HG03442 (cell line): ENCODE measurements at regions not wholly inside any gene's neighbourhood (a gene's known extent, or its start where the extent isn't known, plus 50 kb on each side); places are given as distances from the start of the nearest gene placed in this dataset.
"Not testable (repeated sequence)": the region's sequence is repeated elsewhere in the genome, so short reads cannot be mapped to it uniquely, and the experiment has no call there.

Experiments used
- ATAC-seq: cut with Tn5 transposase; IDR thresholded peaks from one replicate; pipeline ENCODE4 v1.9.1; 2021; ENCODE audit warnings: mild to moderate bottlenecking, moderate library complexity; ENCODE audit not compliant: unreplicated experiment

GRCh38 chr9:81083854-81084512 is 605.4 kb downstream of the TLE1 start:
- ATAC-seq: no peak

- ATAC-seq: no peak
These were observed 606.3 kb downstream of the TLE1 start for GRCh38 chr9:81083067-81083466.

- ATAC-seq: no peak
These were observed 607.1 kb downstream of the TLE1 start for GRCh38 chr9:81082221-81082620.

- ATAC-seq: no peak
These were observed 608.4 kb downstream of the TLE1 start for GRCh38 chr9:81080900-81081299.

- ATAC-seq: no peak
These were observed 609.2 kb downstream of the TLE1 start for GRCh38 chr9:81080185-81080584.

- no peak for ATAC-seq
These were observed 610.3 kb downstream of the TLE1 start for GRCh38 chr9:81079055-81079454.

GRCh38 chr9:81078555-81078954 is 610.8 kb downstream of the TLE1 start:
- no peak for ATAC-seq

- no peak for ATAC-seq
These were observed 611.8 kb downstream of the TLE1 start for GRCh38 chr9:81077572-81077971.

GRCh38 chr9:81076131-81076530 is 613.2 kb downstream of the TLE1 start:
- ATAC-seq: no peak

- ATAC-seq: no peak
These were observed 615.1 kb downstream of the TLE1 start for GRCh38 chr9:81074221-81074620.

GRCh38 chr9:81073821-81074220 is 615.5 kb downstream of the TLE1 start:
- ATAC-seq: no peak

- no peak for ATAC-seq
These were observed 616.6 kb downstream of the TLE1 start for GRCh38 chr9:81072758-81073157.

- no peak for ATAC-seq
These were observed 618.2 kb downstream of the TLE1 start for GRCh38 chr9:81071108-81071507.

- no peak for ATAC-seq
These were observed 618.7 kb downstream of the TLE1 start for GRCh38 chr9:81070689-81071088.

GRCh38 chr9:81069923-81070322 is 619.4 kb downstream of the TLE1 start:
- ATAC-seq: no peak

- no peak for ATAC-seq
These were observed 620.1 kb downstream of the TLE1 start for GRCh38 chr9:81069038-81069795.

GRCh38 chr9:81062995-81063394 is 626.4 kb downstream of the TLE1 start:
- ATAC-seq: not testable (repeated sequence)

- ATAC-seq: no peak
These were observed 630.6 kb downstream of the TLE1 start for GRCh38 chr9:81058782-81059181.

- no peak for ATAC-seq
These were observed 635.9 kb downstream of the TLE1 start for GRCh38 chr9:81053298-81054025.

- no peak for ATAC-seq
These were observed 636.5 kb downstream of the TLE1 start for GRCh38 chr9:81052846-81053245.

- no peak for ATAC-seq
These were observed 642.1 kb downstream of the TLE1 start for GRCh38 chr9:81047280-81047679.

GRCh38 chr9:81045658-81046057 is 643.7 kb downstream of the TLE1 start:
- no peak for ATAC-seq
